Epithelial cell of proximal tubule (primary cell): ENCODE measurements at regions not wholly inside any gene's neighbourhood (a gene's known extent, or its start where the extent isn't known, plus 50 kb on each side); places are given as distances from the start of the nearest gene placed in this dataset.

Experiments
- DNase-seq: peaks from one replicate; pipeline ENCODE4 v3.0.0-alpha.2; 2011; ENCODE audit warnings: low read depth
- H3K4me3 ChIP-seq: 2 replicates; pipeline ENCODE4 v1.5.1; 2011; ENCODE audit warnings: low read depth, mild to moderate bottlenecking, low read length
- CTCF ChIP-seq: conservative IDR thresholded peaks from 2 replicates; pipeline ENCODE4 v1.5.1; 2012; ENCODE audit warnings: low read depth, mild to moderate bottlenecking, low read length

- no peak for TF ChIP-seq CTCF
- no peak for DNase-seq
- H3K4me3 ChIP-seq = no peak overlapping the region
These were observed 178.9 kb upstream of the FANCL start for GRCh38 chr2:58419983-58420382.

- TF ChIP-seq CTCF = no peak
- H3K4me3 ChIP-seq = no peak overlapping the region
- no peak for DNase-seq
These were observed 175.6 kb upstream of the FANCL start for GRCh38 chr2:58416696-58417095.

DNA sequence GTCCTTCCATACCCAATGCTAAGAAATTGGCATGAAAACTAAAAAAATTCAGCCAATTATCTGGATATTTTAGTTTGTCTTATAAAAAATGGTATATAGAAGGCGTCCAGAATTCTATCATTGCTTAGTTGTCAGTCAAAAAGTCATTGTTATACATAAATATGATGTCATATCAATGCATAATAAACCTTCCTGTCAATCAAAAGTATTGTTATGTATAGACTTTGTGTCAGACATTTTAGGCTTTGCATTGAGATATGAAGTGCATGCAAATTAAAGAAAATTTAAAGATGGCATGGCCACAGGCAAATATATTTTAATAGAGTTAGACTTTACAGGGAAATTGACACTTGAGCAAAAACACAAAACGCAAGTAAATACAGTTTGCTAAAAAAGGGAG is 173.4 kb upstream of the FANCL start:
- DNase-seq = no peak
- TF ChIP-seq CTCF = no peak
- H3K4me3 ChIP-seq = no peak overlapping the region

DNA sequence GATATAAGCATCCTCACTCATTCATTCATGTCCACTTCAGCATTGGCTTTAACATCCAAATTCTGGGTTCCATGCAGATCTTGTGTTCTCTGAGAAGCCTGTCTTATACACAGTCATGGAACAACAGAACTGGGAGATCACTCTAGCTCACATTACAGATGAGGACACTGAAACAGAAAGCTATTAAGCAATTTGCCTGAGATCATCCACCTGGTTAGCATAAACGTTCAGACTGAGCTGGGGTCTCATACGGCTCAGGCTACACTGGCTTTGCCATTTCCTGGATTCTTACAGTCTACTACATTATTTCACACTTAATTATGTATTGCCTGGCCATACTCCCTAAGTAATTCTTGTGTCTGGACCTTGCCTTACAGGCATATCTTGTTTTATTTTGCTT is 169.4 kb upstream of the FANCL start:
- no peak for DNase-seq
- TF ChIP-seq CTCF = no peak
- H3K4me3 ChIP-seq = no peak overlapping the region

- no peak for TF ChIP-seq CTCF
- no peak overlapping the region for H3K4me3 ChIP-seq
- no peak for DNase-seq
These were observed 166.4 kb upstream of the FANCL start for GRCh38 chr2:58407487-58407886.

DNA sequence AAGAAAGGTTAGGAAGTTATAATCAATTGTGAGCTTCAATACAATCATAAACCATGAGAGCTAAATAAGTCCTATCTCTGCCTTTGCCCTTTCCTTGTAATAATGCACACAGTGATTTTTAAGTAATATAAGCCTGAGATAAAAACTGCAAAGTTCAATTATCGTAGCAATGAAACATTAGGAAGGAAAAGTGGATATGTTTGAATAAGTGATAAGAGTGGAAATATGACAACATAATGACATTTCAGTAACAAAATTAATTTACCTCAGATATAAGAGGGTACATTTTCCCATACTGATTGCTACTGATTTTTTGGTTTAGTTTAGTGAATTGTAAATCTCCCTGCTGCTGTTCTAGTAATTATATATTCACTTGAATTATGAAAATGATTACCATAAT is 164.2 kb upstream of the FANCL start:
- DNase-seq = no peak
- no peak for TF ChIP-seq CTCF
- no peak overlapping the region for H3K4me3 ChIP-seq

DNA sequence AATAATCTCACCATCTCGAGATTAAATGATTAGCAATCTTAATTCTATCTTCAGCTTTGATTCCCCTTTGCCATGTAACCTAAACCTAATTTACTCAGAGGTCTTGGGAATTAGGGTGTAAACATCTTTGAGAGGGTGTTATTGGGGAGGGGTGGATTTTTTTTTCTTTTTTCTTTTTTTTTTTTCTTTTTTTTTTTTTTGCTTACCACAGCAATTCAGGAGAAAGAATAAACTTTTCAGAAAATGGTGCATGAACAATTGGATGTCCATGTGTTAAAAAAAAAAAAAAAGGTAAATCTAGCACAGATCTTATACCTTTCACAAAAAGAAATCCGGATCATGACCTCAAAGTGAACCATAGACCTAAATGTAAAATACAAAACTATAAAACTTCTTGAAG is 160.8 kb upstream of the FANCL start:
- no peak for TF ChIP-seq CTCF
- H3K4me3 ChIP-seq = no peak overlapping the region
- DNase-seq = no peak
